Bronchial epithelial cell (primary cell): ENCODE measurements at regions not wholly inside any gene's neighbourhood (a gene's known extent, or its start where the extent isn't known, plus 50 kb on each side); places are given as distances from the start of the nearest gene placed in this dataset.

Source experiments
- DNase-seq: peaks from one replicate; pipeline ENCODE4 v3.0.0-alpha.2; 2010; ENCODE audit warnings: low read depth
- FAIRE-seq: peaks from 2 replicates; lab custom pipeline; 2011; peaks lifted over from hg19 to GRCh38; lab: Jason Lieb, UNC
- H3K27me3 ChIP-seq: 2 replicates; pipeline ENCODE4 v1.5.1; 2011; ENCODE audit warnings: low read length; ENCODE audit not compliant: control insufficient read depth, insufficient read depth
- H3K36me3 ChIP-seq: 2 replicates; pipeline ENCODE4 v1.5.1; 2011; ENCODE audit warnings: low read length; ENCODE audit not compliant: control insufficient read depth, insufficient read depth
- H3K4me3 ChIP-seq: 2 replicates; pipeline ENCODE4 v1.5.1; 2011; ENCODE audit warnings: mild to moderate bottlenecking, low read depth, low read length, control low read depth
- CTCF ChIP-seq: IDR thresholded peaks from 2 replicates; pipeline ENCODE4 v1.5.1; 2011; ENCODE audit warnings: mild to moderate bottlenecking, moderate library complexity, low read length, control low read depth, inconsistent platforms; ENCODE audit not compliant: insufficient read depth, severe bottlenecking

GRCh38 chr11:121762820-121763219, 310.1 kb upstream of the SORL1-AS1 start:
- no peak for TF ChIP-seq CTCF
- DNase-seq (peak; percentile 30), FAIRE-seq (no peak)
- Histone ChIP-seq H3K36me3 (no peaks in the 10 kb centered on the region), H3K27me3 (peaks cover 4% of the 10 kb centered on the region), H3K4me3 (no peak overlapping the region)

- FAIRE-seq (no peak), DNase-seq (no peak)
- H3K4me3 ChIP-seq, result no peak overlapping the region
- H3K36me3 ChIP-seq, result no peaks in the 10 kb centered on the region
- H3K27me3 ChIP-seq, result peaks cover 4% of the 10 kb centered on the region
- no peak for TF ChIP-seq CTCF
These were observed 308.4 kb upstream of the SORL1-AS1 start for GRCh38 chr11:121761186-121761585.

- no peaks in the 10 kb centered on the region for H3K36me3 ChIP-seq
- DNase-seq (peak; percentile 60), FAIRE-seq (no peak)
- H3K4me3 ChIP-seq, result no peak overlapping the region
- TF ChIP-seq CTCF, result no peak
- peaks cover 2% of the 10 kb centered on the region for H3K27me3 ChIP-seq
These were observed 304.8 kb upstream of the SORL1-AS1 start for GRCh38 chr11:121757480-121758125.

- TF ChIP-seq CTCF, result no peak
- no peak for DNase-seq
- Histone ChIP-seq H3K27me3 (no peaks in the 10 kb centered on the region), H3K36me3 (no peaks in the 10 kb centered on the region), H3K4me3 (no peak overlapping the region)
- no peak for FAIRE-seq
These were observed 303.1 kb upstream of the SORL1-AS1 start for GRCh38 chr11:121755906-121756305.

GRCh38 chr11:121755191-121755590, 302.4 kb upstream of the SORL1-AS1 start:
- Histone ChIP-seq H3K27me3 (no peaks in the 10 kb centered on the region), H3K36me3 (no peaks in the 10 kb centered on the region), H3K4me3 (no peak overlapping the region)
- no peak for DNase-seq
- TF ChIP-seq CTCF, result no peak
- no peak for FAIRE-seq

GRCh38 chr11:121754598-121754997, 301.8 kb upstream of the SORL1-AS1 start:
- Histone ChIP-seq H3K36me3 (no peaks in the 10 kb centered on the region), H3K4me3 (no peak overlapping the region), H3K27me3 (no peaks in the 10 kb centered on the region)
- DNase-seq (no peak), FAIRE-seq (no peak)
- TF ChIP-seq CTCF, result no peak
